B cell (primary cell): ENCODE measurements at regions not wholly inside any gene's neighbourhood (a gene's known extent, or its start where the extent isn't known, plus 50 kb on each side); places are given as distances from the start of the nearest gene placed in this dataset.

Experiments
- ATAC-seq: fragments of 200-7000 bp; cut with Tn5 transposase; one replicate; pipeline ENCODE4 v1.10.0; 2021; ENCODE audit warnings: low read depth, mild to moderate bottlenecking, moderate number of reproducible peaks, moderate library complexity
- CTCF ChIA-PET: fragments of 350-600 bp; sonication (Branson Sonifier 250); formaldehyde crosslinking; loops from one replicate; lab custom pipeline; 2021; ENCODE audit warnings: antibody characterized with exemption, inconsistent platforms; lab: Charles Lee
- POLR2A ChIA-PET: fragments of 350-600 bp; sonication (Branson Sonifier 250); formaldehyde crosslinking; loops from one replicate; lab custom pipeline; 2021; ENCODE audit warnings: antibody characterized with exemption; lab: Charles Lee
- DNase-seq: peaks from one replicate; pipeline ENCODE4 v3.0.0; 2013
- H2AFZ ChIP-seq: 2 replicates; pipeline ENCODE4 v1.6.1; 2012; ENCODE audit warnings: mild to moderate bottlenecking, low read depth, low read length; ENCODE audit not compliant: insufficient read depth, poor library complexity, severe bottlenecking
- H3K27ac ChIP-seq, 2 donors: 1 replicate in 1 of 2; 2 replicates in 1 of 2; pipeline ENCODE4 v1.5.1; 2012 to 2013; ENCODE audit warnings: low read length in 2 of 2, mild to moderate bottlenecking in 2 of 2, moderate library complexity in 1 of 2
- H3K27me3 ChIP-seq, 4 experiments: fragments of 200-600 bp in 1 of 4; sonication (generic) in 1 of 4; replicated peaks in 1 of 4; 1 replicate in 2 of 4; 2 replicates in 2 of 4; pipeline versions ENCODE4 v1.6.1 to v1.7.0; 2013 to 2016; ENCODE audit warnings: low read length in 3 of 4, mild to moderate bottlenecking in 2 of 4, mixed read lengths in 1 of 4, moderate library complexity in 1 of 4; ENCODE audit not compliant: insufficient read depth in 4 of 4, control insufficient read depth in 3 of 4; ENCODE audit errors: control extremely low read depth in 1 of 4
- H3K36me3 ChIP-seq, 2 experiments: replicated peaks in 1 of 2; 1 replicate in 1 of 2; 2 replicates in 1 of 2; pipeline versions ENCODE4 v1.6.1 to v1.7.1; 2013; ENCODE audit warnings: low read length in 1 of 2; ENCODE audit not compliant: insufficient read depth in 2 of 2, control insufficient read depth in 1 of 2; ENCODE audit errors: control extremely low read depth in 1 of 2, extremely low read depth in 1 of 2
- H3K4me1 ChIP-seq, 2 donors: fragments of 200-600 bp in 1 of 2; sonication (generic) in 1 of 2; 1 replicate in 1 of 2; 2 replicates in 1 of 2; pipeline versions ENCODE4 v1.5.1 to v1.6.1; 2013 to 2017; ENCODE audit warnings: low read length in 2 of 2; ENCODE audit not compliant: control insufficient read depth in 2 of 2, insufficient read depth in 2 of 2
- H3K4me2 ChIP-seq: replicated peaks from 2 replicates; pipeline ENCODE3; 2012; ENCODE audit warnings: mild to moderate bottlenecking, low read depth, low read length; ENCODE audit not compliant: poor library complexity, severe bottlenecking
- H3K4me3 ChIP-seq, 5 experiments: fragments of 200-600 bp in 1 of 5; sonication (generic) in 1 of 5; 1 replicate in 3 of 5; 2 replicates in 2 of 5; pipeline versions ENCODE4 v1.5.1 to v1.7.0; 2011 to 2016; ENCODE audit warnings: low read length in 4 of 5, mild to moderate bottlenecking in 4 of 5, low read depth in 2 of 5, control low read depth in 1 of 5, moderate library complexity in 1 of 5; ENCODE audit not compliant: insufficient read depth in 1 of 5; ENCODE audit errors: control extremely low read depth in 1 of 5, extremely low read depth in 1 of 5
- H3K79me2 ChIP-seq: fragments of 200-600 bp; sonication (generic); one replicate; pipeline ENCODE4 v1.6.0; 2016; ENCODE audit warnings: low read length; ENCODE audit not compliant: control insufficient read depth, insufficient read depth
- H3K9ac ChIP-seq: fragments of 200-600 bp; sonication (generic); 2 replicates; pipeline ENCODE4 v1.6.1; 2017; ENCODE audit warnings: mild to moderate bottlenecking, low read length, moderate library complexity
- H3K9me3 ChIP-seq, 3 donors: one replicate each; pipeline versions ENCODE4 v1.6.1 to v1.7.1; 2013; ENCODE audit warnings: low read length in 2 of 3; ENCODE audit not compliant: control insufficient read depth in 2 of 3, insufficient read depth in 1 of 3; ENCODE audit errors: control extremely low read depth in 1 of 3
- H4K20me1 ChIP-seq: 2 replicates; pipeline ENCODE4 v1.6.0; 2012; ENCODE audit warnings: mild to moderate bottlenecking, low read length; ENCODE audit not compliant: insufficient read depth, control insufficient read depth, poor library complexity, severe bottlenecking
- H3K27ac Mint-ChIP-seq: one replicate; pipeline ENCODE4 v1.8.0; 2021; ENCODE audit warnings: mixed read lengths
- H3K27me3 Mint-ChIP-seq: one replicate; pipeline ENCODE4 v1.8.0; 2021; ENCODE audit warnings: mixed read lengths
- H3K4me1 Mint-ChIP-seq: one replicate; pipeline ENCODE4 v1.8.0; 2021; ENCODE audit warnings: mixed read lengths
- H3K4me3 Mint-ChIP-seq: one replicate; pipeline ENCODE4 v1.8.0; 2021; ENCODE audit warnings: mixed read lengths
- H3K9me3 Mint-ChIP-seq: one replicate; pipeline ENCODE4 v1.8.0; 2022; ENCODE audit warnings: mixed read lengths; ENCODE audit not compliant: insufficient read depth
- EZH2 ChIP-seq: IDR thresholded peaks from 2 replicates; pipeline ENCODE4 v1.6.1; 2012; ENCODE audit warnings: borderline replicate concordance, low read depth, mild to moderate bottlenecking, moderate library complexity, low read length; ENCODE audit not compliant: insufficient read depth, poor library complexity, severe bottlenecking
- WGBS: methylation state at CpG from one replicate; pipeline ENCODE4 v1.1.5; 2013; ENCODE audit warnings: missing lambda C conversion rate; ENCODE audit not compliant: insufficient coverage; 5-methylcytosine and 5-hydroxymethylcytosine counted together
- intact Hi-C: fragments of 100-400 bp; cut with micrococcal nuclease; formaldehyde crosslinking; loops from one replicate; pipeline ENCODE4 v1.10.0; 2022
- TF ChIP-seq, protein P1 (sequence below): fragments of 200-600 bp; IDR thresholded peaks from one replicate; pipeline ENCODE4 v1.8.0; 2022; ENCODE audit warnings: antibody characterized with exemption, mild to moderate bottlenecking

DNA sequence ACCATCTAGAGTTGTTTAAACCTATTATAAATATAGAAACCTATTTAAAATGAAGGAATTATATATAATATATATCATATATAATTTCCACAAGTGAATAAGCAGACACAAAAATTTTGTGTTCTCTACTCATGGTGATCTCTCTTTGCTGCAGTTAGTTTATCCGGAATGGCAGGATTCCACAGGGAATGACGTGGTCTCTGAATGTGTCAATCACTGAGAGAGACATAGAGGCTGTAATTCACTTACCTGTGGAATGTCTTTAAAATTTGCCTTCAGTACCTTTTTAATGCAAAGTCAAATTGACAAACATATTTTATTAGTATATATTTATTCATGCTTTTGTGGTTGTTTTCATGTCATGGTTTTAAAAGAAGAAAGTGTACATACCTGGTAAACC is 669.3 kb downstream of the NLGN4X start:
- no peaks in the 10 kb centered on the region for H3K36me3 ChIP-seq

DNA sequence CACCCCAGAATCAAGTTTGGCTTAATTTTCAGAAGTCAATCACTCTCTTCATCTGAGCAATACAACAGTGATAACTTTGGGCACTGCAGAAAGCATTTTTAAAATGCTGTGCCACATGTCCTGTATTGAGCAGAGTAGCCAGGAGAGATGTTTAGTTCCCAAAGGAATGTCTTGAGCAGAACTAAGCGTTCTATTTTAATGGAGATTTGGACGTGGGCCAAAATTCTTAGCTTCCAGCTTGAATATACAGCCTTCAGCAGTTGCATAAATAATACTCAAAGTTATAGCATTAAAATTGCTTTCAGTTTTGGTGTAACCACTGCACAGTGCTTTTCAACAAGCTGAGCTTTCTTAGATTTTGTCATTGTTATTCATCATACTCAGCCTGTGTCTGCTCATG is 679.2 kb downstream of the NLGN4X start:
- Histone ChIP-seq H3K4me3 (no peak overlapping the region), H3K36me3 (no peaks in the 10 kb centered on the region), H3K79me2 (no peaks in the 10 kb centered on the region), H3K4me2 (no peak overlapping the region), H3K27ac (no peak overlapping the region), H2AFZ (no peak overlapping the region), H3K4me1 (no peaks in the 10 kb centered on the region), H3K27me3 (no peaks in the 10 kb centered on the region), H3K9me3 (peaks cover 0 to 3% (median 0%) of the 10 kb centered on the region in 3 donors), H4K20me1 (no peaks in the 10 kb centered on the region), H3K9ac (no peak overlapping the region)
- no CpG with 5 or more reads among the region's 2 CpGs for WGBS
- intact Hi-C loops = no loop called here
- no peaks in the 10 kb centered on the region for H3K4me1 Mint-ChIP-seq
- ATAC-seq (no peak), DNase-seq (no peak)
- POLR2A ChIA-PET = no interaction called here
- no peaks in the 10 kb centered on the region for H3K9me3 Mint-ChIP-seq
- TF ChIP-seq EZH2 = no peak
- TF ChIP-seq, protein P1, sequence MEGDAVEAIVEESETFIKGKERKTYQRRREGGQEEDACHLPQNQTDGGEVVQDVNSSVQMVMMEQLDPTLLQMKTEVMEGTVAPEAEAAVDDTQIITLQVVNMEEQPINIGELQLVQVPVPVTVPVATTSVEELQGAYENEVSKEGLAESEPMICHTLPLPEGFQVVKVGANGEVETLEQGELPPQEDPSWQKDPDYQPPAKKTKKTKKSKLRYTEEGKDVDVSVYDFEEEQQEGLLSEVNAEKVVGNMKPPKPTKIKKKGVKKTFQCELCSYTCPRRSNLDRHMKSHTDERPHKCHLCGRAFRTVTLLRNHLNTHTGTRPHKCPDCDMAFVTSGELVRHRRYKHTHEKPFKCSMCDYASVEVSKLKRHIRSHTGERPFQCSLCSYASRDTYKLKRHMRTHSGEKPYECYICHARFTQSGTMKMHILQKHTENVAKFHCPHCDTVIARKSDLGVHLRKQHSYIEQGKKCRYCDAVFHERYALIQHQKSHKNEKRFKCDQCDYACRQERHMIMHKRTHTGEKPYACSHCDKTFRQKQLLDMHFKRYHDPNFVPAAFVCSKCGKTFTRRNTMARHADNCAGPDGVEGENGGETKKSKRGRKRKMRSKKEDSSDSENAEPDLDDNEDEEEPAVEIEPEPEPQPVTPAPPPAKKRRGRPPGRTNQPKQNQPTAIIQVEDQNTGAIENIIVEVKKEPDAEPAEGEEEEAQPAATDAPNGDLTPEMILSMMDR = no peak
- no peaks in the 10 kb centered on the region for H3K27me3 Mint-ChIP-seq
- no peak overlapping the region for H3K4me3 Mint-ChIP-seq
- CTCF ChIA-PET = no interaction called here
- no peak overlapping the region for H3K27ac Mint-ChIP-seq

More for the DNA sequence above, 669.3 kb downstream of the NLGN4X start:
- no CpG with 5 or more reads among the region's 2 CpGs for WGBS
- Mint-ChIP-seq H3K9me3 (peaks cover 2% of the 10 kb centered on the region), H3K4me3 (no peak overlapping the region), H3K27me3 (no peaks in the 10 kb centered on the region), H3K4me1 (no peaks in the 10 kb centered on the region), H3K27ac (no peak overlapping the region)
- ATAC-seq (no peak), DNase-seq (no peak)
- no peaks in the 10 kb centered on the region for H3K4me1 ChIP-seq
- no peak overlapping the region for H2AFZ ChIP-seq
- peaks cover 0 to 3% (median 0%) of the 10 kb centered on the region in 3 donors for H3K9me3 ChIP-seq
- H3K27ac ChIP-seq = no peak overlapping the region
- POLR2A ChIA-PET = no interaction called here
- H3K9ac ChIP-seq = no peak overlapping the region
- CTCF ChIA-PET = no interaction called here
- H3K27me3 ChIP-seq = no peaks in the 10 kb centered on the region
- H4K20me1 ChIP-seq = no peaks in the 10 kb centered on the region
- intact Hi-C loops = no loop called here
- TF ChIP-seq, protein P1 = no peak
- TF ChIP-seq EZH2 = no peak
- no peaks in the 10 kb centered on the region for H3K79me2 ChIP-seq
- H3K4me3 ChIP-seq = no peak overlapping the region
- no peak overlapping the region for H3K4me2 ChIP-seq
